ENCODE measurements at regions not wholly inside any gene's neighbourhood (a gene's known extent, or its start where the extent isn't known, plus 50 kb on each side); places are given as distances from the start of the nearest gene placed in this dataset.

GRCh38 chr2:128435576-128436478 is 117.2 kb upstream of the HS6ST1 start:
- ATAC-seq (no peak), DNase-seq (peak in 1 of 2 donors; percentile 2)
- Histone ChIP-seq H3K9me3 (no peaks in the 10 kb centered on the region), H3K36me3 (no peaks in the 10 kb centered on the region), H3K27me3 (no peaks in the 10 kb centered on the region), H3K4me1 (no peaks in the 10 kb centered on the region), H3K4me3 (no peak overlapping the region), H3K27ac (no peak overlapping the region)
- TF ChIP-seq CTCF (IDR thresholded peaks at IDR 0.05 in 4 of 5, conservative IDR thresholded peaks at IDR 0.05 in 1 of 5) (no peak), POLR2A (IDR thresholded peaks at IDR 0.05) (no peak)
- in situ Hi-C loops (cut with MboI; ENCODE audit: low sequenced_read_pairs in 4 of 4) (no loop called here), intact Hi-C loops (cut with DNase I; ENCODE audit: low total_unique reads) (no loop called here)

- H3K9me3 ChIP-seq: no peaks in the 10 kb centered on the region
- H3K4me1 ChIP-seq: no peaks in the 10 kb centered on the region
- H3K36me3 ChIP-seq: no peaks in the 10 kb centered on the region
- no peaks in the 10 kb centered on the region for H3K27me3 ChIP-seq
- H3K27ac ChIP-seq: no peak overlapping the region
- H3K4me3 ChIP-seq: no peak overlapping the region
- no peak for ATAC-seq
- in situ Hi-C loops (cut with MboI; ENCODE audit: low sequenced_read_pairs in 4 of 4) (no loop called here), intact Hi-C loops (cut with DNase I; ENCODE audit: low total_unique reads) (no loop called here)
- DNase-seq: no peak
- TF ChIP-seq CTCF (IDR thresholded peaks at IDR 0.05 in 4 of 5, conservative IDR thresholded peaks at IDR 0.05 in 1 of 5): no peak
- TF ChIP-seq POLR2A (IDR thresholded peaks at IDR 0.05): no peak
These were observed 118.0 kb upstream of the HS6ST1 start for GRCh38 chr2:128436479-128437203.

DNA sequence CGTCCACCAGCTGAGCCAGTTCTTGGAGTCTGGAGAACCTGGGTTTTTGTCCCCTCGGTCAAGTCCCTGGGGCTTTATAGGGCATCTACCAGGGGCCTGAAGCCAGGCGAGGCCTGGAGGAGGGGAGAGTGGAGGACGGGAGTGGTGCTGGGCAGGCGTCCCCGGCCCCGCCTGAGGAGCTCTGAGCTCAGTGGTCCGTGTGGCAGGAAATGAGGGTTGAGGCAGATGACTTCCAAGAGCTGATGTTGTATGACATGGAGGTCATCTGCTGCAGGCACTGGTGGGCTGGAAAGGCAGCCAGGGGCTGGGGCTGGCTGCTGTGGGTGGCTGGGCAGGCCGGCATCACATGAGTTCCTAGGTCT is 118.5 kb upstream of the HS6ST1 start:
- Histone ChIP-seq H3K27ac (no peak overlapping the region), H3K27me3 (no peaks in the 10 kb centered on the region), H3K4me1 (no peaks in the 10 kb centered on the region), H3K9me3 (no peaks in the 10 kb centered on the region), H3K4me3 (no peak overlapping the region), H3K36me3 (no peaks in the 10 kb centered on the region)
- in situ Hi-C loops (cut with MboI; ENCODE audit: low sequenced_read_pairs in 4 of 4): no loop called here
- ATAC-seq (no peak), DNase-seq (no peak)
- intact Hi-C loops (cut with DNase I; ENCODE audit: low total_unique reads): no loop called here
- TF ChIP-seq CTCF (IDR thresholded peaks at IDR 0.05 in 4 of 5, conservative IDR thresholded peaks at IDR 0.05 in 1 of 5) (no peak), POLR2A (IDR thresholded peaks at IDR 0.05) (no peak)

GRCh38 chr2:128438091-128438490 is 119.4 kb upstream of the HS6ST1 start:
- ATAC-seq (no peak), DNase-seq (no peak)
- intact Hi-C loops (cut with DNase I; ENCODE audit: low total_unique reads): no loop called here
- H3K4me3 ChIP-seq: no peak overlapping the region
- H3K4me1 ChIP-seq: no peaks in the 10 kb centered on the region
- TF ChIP-seq CTCF (IDR thresholded peaks at IDR 0.05 in 4 of 5, conservative IDR thresholded peaks at IDR 0.05 in 1 of 5) (no peak), POLR2A (IDR thresholded peaks at IDR 0.05) (no peak)
- H3K27ac ChIP-seq: no peak overlapping the region
- no peaks in the 10 kb centered on the region for H3K9me3 ChIP-seq
- no peaks in the 10 kb centered on the region for H3K27me3 ChIP-seq
- H3K36me3 ChIP-seq: no peaks in the 10 kb centered on the region
- in situ Hi-C loops (cut with MboI; ENCODE audit: low sequenced_read_pairs in 4 of 4): no loop called here
